Urinary bladder (tissue), 3 donors: ENCODE measurements at regions not wholly inside any gene's neighbourhood (a gene's known extent, or its start where the extent isn't known, plus 50 kb on each side); places are given as distances from the start of the nearest gene placed in this dataset.

ENCODE experiments used
- DNase-seq: peaks from one replicate; pipeline ENCODE4 v3.0.0-alpha.2; 2015; ENCODE audit errors: extremely low spot score
- H3K27ac ChIP-seq: one replicate; pipeline ENCODE4 v1.5.1; 2013; ENCODE audit warnings: low read depth, mild to moderate bottlenecking, moderate library complexity
- H3K36me3 ChIP-seq: one replicate; pipeline ENCODE4 v1.6.1; 2013; ENCODE audit warnings: mild to moderate bottlenecking, moderate library complexity; ENCODE audit not compliant: insufficient read depth
- H3K4me1 ChIP-seq: one replicate; pipeline ENCODE4 v1.6.1; 2013; ENCODE audit warnings: mild to moderate bottlenecking, moderate library complexity; ENCODE audit not compliant: insufficient read depth
- H3K4me3 ChIP-seq: one replicate; pipeline ENCODE4 v1.5.1; 2013; ENCODE audit warnings: low read depth, low read length
- WGBS: extraction: QIAGEN DNeasy Blood & Tissue Kit; methylation state at CpG from one replicate; pipeline ENCODE4 v1.1.7; 2013; 5-methylcytosine and 5-hydroxymethylcytosine counted together
- donor health status: healthy with polysubstance abuse.
- donor health status: healthy.

DNA sequence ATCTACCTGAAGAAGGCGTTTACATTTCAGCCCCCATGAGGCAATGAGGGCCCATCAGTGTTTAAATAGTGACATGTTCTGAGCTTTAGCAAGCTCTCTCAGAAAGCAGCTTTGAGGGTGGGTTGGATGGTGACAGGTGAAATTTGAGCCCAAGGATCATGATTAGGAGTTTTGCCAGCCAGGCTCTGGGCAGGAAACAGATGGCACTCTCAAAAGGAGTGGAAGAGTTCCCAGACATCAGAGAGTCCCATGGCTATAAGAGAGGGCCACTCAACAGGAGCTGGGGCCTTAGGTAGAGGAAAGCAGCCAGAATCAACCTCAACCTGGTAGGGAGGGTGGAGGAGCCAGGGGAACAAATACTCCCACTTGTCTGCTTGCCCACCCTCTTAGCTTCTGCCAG lies 499.8 kb downstream of the MID1IP1 start:
- DNase-seq = no peak

DNA sequence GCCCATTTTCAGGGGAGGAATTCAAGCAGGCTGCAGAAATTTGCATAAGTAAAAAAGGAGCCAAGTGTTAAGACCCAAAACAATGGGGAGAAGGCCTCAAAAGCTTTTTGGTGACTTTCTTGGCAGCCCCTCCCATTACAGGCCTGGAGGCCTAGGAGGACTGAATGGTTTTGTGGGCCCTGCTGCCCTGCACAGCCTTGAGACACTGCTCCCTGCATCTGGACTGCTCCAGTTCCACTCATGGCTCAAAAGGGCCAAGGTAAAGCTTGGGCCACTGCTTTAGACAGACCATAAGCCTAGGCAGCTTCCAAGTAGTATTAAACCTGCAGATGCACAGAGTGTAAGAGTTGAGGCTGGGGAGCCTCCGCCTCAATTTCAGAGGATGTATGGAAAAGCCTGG lies 501.6 kb downstream of the MID1IP1 start:
- WGBS = 98% methylated on average over 1 of the region's 1 CpG
- Histone ChIP-seq H3K4me1 (no peaks in the 10 kb centered on the region), H3K36me3 (no peaks in the 10 kb centered on the region), H3K4me3 (no peak overlapping the region), H3K27ac (no peak overlapping the region)
- no peak for DNase-seq

More for the DNA sequence above, 499.8 kb downstream of the MID1IP1 start:
- no peak overlapping the region for H3K27ac ChIP-seq
- no peaks in the 10 kb centered on the region for H3K36me3 ChIP-seq
- no peaks in the 10 kb centered on the region for H3K4me1 ChIP-seq
- no peak overlapping the region for H3K4me3 ChIP-seq
- WGBS = 94% methylated on average over 1 of the region's 1 CpG

DNA sequence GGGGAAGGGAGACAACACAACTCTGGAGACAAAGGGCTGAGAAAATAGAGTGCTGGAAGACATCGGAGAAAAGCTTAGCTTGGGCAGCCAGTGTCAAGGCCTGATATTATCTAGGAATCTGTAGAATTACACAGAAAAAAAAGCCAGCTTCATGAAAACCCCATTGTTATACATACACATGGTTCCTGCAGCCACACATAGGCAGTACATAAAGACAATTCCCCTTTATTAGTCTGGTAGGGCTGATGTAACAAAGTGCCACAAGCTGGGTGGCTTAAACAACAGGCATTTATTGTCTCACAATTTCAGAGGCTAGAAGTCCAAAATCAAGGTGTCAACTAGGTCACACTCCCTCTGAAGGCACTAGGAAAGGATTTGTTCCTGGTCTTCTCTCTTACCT lies 503.5 kb downstream of the MID1IP1 start:
- Histone ChIP-seq H3K27ac (no peak overlapping the region), H3K4me1 (no peaks in the 10 kb centered on the region), H3K36me3 (no peaks in the 10 kb centered on the region), H3K4me3 (no peak overlapping the region)
- no peak for DNase-seq
- WGBS = 80% methylated on average over 1 of the region's 1 CpG

DNA sequence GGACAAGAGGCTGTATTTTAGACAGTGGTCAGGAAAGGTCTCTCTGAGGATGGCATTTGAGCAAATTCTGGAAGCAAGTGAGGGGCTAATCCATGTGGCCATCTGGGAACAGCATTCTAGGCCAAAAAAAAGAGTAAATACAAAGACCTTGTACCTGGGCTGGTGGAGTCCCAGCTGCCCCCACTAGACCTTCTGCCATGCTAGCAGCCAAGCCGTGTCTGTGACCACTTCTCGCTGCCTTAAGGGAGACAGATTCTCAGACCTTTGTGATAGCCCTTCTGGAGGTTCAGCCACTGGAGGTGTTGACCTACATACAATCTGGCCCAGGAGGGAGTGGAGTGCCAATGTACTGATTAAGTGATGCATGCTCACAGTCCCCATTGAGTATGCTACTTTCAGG lies 506.2 kb downstream of the MID1IP1 start:
- Histone ChIP-seq H3K27ac (no peak overlapping the region), H3K36me3 (no peaks in the 10 kb centered on the region), H3K4me3 (no peak overlapping the region), H3K4me1 (no peaks in the 10 kb centered on the region)
- DNase-seq = no peak
- WGBS = 100% methylated on average over 2 of the region's 2 CpGs

DNA sequence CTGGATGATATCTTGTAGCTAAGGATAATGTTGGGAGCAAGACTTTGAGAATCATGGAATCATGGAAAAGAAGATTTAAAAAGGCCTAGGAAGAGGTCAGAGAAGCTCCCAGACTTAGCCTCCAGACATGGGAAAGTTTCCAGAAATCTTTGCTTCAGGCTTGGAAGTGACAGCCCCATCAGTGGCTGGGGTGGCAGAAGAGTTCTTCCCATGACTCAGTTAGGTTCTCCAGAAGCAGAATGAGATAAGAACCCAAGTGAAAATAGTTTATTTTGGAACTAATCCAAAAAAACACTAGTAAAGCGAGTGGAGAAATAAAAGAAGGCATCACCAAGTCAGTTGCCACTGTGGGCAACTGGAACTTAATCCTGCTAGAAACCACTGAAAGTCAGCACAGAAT lies 506.9 kb downstream of the MID1IP1 start:
- Histone ChIP-seq H3K36me3 (no peaks in the 10 kb centered on the region), H3K27ac (no peak overlapping the region), H3K4me1 (no peaks in the 10 kb centered on the region), H3K4me3 (no peak overlapping the region)
- no peak for DNase-seq
- WGBS = 63% methylated on average over 1 of the region's 1 CpG

DNA sequence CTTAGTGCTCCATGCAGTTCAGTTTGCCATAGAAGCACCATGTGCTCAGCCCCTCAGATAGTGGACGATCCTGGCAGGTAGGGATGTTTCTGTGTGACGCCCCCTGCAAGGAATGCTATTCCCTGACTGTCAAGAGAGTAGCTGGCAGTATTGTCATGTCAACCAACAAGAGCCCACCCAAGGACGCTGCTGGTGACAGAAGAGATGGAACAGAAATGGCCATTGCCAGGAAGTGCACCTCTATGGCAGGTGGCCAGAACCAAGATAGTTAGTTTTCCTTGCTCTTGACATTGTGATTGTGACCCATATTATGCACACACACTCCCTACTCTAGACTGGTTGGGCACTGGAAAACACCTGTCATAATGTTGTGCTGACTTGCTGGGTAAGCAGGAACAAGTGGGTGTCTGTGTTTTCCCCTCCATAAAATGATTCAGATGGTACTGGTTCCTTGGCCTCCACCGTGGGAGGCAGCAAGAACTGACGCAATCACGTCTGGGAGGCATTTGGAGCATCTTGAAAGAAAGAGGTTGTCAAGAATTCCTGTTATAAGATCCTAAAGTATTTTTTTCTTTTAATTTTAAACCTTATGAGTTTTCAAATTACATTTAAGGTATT lies 507.9 kb downstream of the MID1IP1 start:
- Histone ChIP-seq H3K4me3 (no peak overlapping the region), H3K36me3 (no peaks in the 10 kb centered on the region), H3K4me1 (no peaks in the 10 kb centered on the region), H3K27ac (no peak overlapping the region)
- no peak for DNase-seq
- WGBS = 69% methylated on average over 6 of the region's 6 CpGs

GRCh38 chrX:39309721-39310152 lies 508.5 kb downstream of the MID1IP1 start:
- H3K27ac ChIP-seq = no peak overlapping the region

DNA sequence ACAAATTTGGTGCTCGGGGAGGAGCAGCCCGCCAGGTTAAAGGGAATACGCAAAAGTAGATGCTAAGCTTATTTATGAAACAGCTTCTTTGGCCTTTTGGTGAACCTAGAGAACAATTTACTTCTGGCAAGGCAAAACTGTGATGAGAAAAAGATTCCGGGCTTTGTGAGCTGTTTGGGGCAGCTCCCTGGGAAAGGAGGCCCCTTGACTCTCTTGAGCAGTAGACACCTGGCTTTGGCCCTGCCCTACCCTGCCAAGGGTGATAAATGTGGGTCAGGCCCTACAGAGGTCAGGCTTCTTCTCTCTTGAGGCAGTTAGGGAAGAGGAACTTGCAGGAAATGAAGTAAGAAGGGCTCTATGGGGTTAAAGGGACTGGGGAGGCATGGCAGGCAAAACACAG lies 509.6 kb downstream of the MID1IP1 start:
- Histone ChIP-seq H3K36me3 (no peaks in the 10 kb centered on the region), H3K4me1 (no peaks in the 10 kb centered on the region), H3K4me3 (no peak overlapping the region), H3K27ac (no peak overlapping the region)
- WGBS = 74% methylated on average over 4 of the region's 4 CpGs
- no peak for DNase-seq

More at GRCh38 chrX:39309721-39310152, 508.5 kb downstream of the MID1IP1 start:
- Histone ChIP-seq H3K4me1 (no peaks in the 10 kb centered on the region), H3K36me3 (no peaks in the 10 kb centered on the region), H3K4me3 (no peak overlapping the region)
- no peak for DNase-seq
- WGBS = 32% methylated on average over 7 of the region's 7 CpGs

DNA sequence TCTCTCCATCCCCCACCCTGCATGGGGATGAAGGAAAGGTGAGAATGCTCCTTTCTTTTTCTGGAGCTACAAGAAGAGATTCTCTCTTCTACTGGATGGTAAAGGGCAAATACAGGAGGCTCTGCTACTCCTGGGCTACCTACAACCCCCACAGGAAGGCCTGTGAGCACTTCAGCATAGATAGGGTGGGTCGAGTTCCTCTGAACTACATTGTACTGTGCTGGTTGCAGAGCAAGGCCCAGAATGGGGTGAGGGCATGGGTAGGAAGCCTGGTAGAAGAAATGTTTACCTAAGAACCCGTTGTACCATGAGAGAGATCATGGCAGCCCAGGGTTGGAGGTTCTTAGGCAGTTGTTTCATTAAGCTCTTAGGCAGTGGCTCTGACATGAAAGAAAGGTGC lies 510.4 kb downstream of the MID1IP1 start:
- no peak overlapping the region for H3K27ac ChIP-seq
- H3K4me3 ChIP-seq = no peak overlapping the region
- H3K4me1 ChIP-seq = no peaks in the 10 kb centered on the region
- DNase-seq = no peak
- H3K36me3 ChIP-seq = no peaks in the 10 kb centered on the region
- WGBS = 87% methylated on average over 2 of the region's 2 CpGs

- no peaks in the 10 kb centered on the region for H3K36me3 ChIP-seq
- H3K4me3 ChIP-seq = no peak overlapping the region
- H3K27ac ChIP-seq = no peak overlapping the region
- no peaks in the 10 kb centered on the region for H3K4me1 ChIP-seq
- no peak for DNase-seq
- WGBS = 95% methylated on average over 1 of the region's 1 CpG
Measured at GRCh38 chrX:39313146-39313545, 511.9 kb downstream of the MID1IP1 start.

DNA sequence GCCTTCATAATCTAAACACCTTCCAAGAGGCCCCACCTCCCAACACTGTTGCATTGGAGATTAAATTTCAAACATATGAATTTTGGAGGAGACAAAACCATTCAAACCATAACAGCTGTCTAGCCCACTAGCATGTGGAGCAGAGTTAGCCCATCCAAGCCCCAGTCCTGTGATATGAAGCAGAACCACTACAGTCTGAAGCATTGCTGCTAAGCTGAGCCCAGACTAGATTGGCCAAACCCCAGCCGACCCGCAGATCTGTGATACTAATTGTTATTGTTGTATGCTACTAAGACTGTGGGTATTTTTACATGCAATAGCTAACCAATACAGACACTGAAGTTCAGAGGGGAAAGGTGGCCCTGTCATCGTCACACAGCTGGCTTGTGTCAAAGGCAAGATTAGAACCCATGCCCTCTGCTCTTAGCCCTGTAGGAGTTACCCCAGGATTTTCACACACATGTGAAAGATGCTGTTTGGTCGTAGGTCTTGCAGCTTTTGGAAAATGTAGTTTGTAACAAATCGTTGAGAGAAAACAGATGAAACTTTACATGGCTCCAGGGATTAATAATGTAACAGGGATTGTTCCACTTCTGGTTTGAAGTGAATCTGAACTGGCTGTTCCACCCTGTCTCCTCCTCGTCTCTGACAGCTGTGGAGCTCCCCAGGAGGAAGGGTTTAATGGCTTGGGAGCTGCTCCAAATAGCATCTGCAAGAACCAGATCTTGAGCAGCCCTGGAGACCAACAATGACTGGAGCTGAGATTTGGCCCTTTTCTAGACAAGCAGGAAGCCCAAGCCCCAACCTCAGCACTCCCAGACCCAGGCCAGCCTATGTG lies 517.5 kb downstream of the MID1IP1 start:
- no peak overlapping the region for H3K4me3 ChIP-seq
- DNase-seq = no peak
- no peaks in the 10 kb centered on the region for H3K4me1 ChIP-seq
- WGBS = 37% methylated on average over 6 of the region's 6 CpGs
- H3K36me3 ChIP-seq = no peaks in the 10 kb centered on the region
- H3K27ac ChIP-seq = no peak overlapping the region

DNA sequence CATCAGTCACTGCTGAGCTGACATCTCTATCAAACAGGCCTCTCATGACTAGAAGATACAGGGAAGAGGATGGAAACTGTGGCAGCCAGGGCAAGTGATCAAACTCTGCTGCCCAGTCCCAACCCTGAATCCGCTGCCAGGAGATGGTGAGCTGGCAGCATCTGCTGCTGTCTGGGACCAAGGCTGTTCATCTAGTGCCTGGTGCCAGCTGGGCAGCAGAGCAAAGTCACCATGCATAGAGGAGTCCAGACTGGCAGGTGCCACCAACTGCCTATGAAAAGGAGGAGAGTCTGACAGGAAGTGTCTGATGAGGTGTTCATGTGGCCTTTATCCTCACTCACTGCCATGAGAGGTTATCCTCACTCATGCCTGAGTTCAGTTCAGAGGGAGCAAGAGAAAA lies 518.9 kb downstream of the MID1IP1 start:
- H3K4me1 ChIP-seq = no peaks in the 10 kb centered on the region
- H3K4me3 ChIP-seq = no peak overlapping the region
- no peak overlapping the region for H3K27ac ChIP-seq
- 100% methylated on average over 1 of the region's 1 CpG for WGBS
- DNase-seq = no peak
- no peaks in the 10 kb centered on the region for H3K36me3 ChIP-seq

DNA sequence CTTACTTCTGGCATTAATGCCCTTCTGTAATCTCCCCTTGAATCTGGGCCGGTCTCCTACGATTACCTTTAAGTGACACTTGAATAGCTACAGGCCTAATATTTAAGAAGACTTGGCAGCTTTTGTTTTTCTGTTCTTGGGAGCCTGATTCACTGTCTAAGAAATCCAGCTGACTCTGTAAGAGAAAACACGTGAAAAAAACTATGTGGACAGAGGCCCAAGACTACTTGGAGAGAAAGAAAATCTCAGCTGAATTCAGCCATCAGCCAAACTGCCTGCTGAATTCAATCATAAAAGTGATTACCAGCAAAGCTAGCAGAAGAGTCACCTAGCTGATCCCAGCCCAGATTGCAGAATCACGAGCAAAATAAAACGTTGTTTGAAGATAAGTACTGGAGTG lies 521.2 kb downstream of the MID1IP1 start:
- Histone ChIP-seq H3K36me3 (no peaks in the 10 kb centered on the region), H3K4me3 (no peak overlapping the region), H3K27ac (no peak overlapping the region), H3K4me1 (no peaks in the 10 kb centered on the region)
- DNase-seq = no peak
- WGBS = 48% methylated on average over 5 of the region's 5 CpGs

- no peak overlapping the region for H3K4me3 ChIP-seq
- H3K4me1 ChIP-seq = no peaks in the 10 kb centered on the region
- DNase-seq = no peak
- 68% methylated on average over 2 of the region's 2 CpGs for WGBS
- H3K27ac ChIP-seq = no peak overlapping the region
- H3K36me3 ChIP-seq = no peaks in the 10 kb centered on the region
Measured at GRCh38 chrX:39324233-39324930, 523.1 kb downstream of the MID1IP1 start.
